HEK293 (cell line): ENCODE measurements at regions not wholly inside any gene's neighbourhood (a gene's known extent, or its start where the extent isn't known, plus 50 kb on each side); places are given as distances from the start of the nearest gene placed in this dataset.

ENCODE experiments used
- CTCF ChIA-PET: fragments of 350-600 bp; formaldehyde crosslinking; extraction: SDS; loops from one replicate; lab custom pipeline; 2021; ENCODE audit warnings: antibody characterized with exemption; lab: Yijun Ruan, JAX
- POLR2A ChIA-PET: fragments of 300-600 bp; formaldehyde crosslinking; extraction: SDS; loops from one replicate; lab custom pipeline; 2020; ENCODE audit warnings: antibody characterized with exemption, inconsistent platforms; lab: Yijun Ruan, JAX
- H3K27ac ChIP-seq: fragments of 200-500 bp; sonication (Bioruptor generic); 2 replicates; pipeline ENCODE4 v1.5.1; 2014; ENCODE audit warnings: low read depth, low read length, control low read depth, inconsistent platforms; ENCODE audit errors: extremely low read depth
- H3K36me3 ChIP-seq, 2 experiments: fragments of 200-500 bp in 1 of 2; sonication (Bioruptor generic) in 1 of 2; 1 replicate in 1 of 2; 2 replicates in 1 of 2; pipeline ENCODE4 v1.5.1; 2014 to 2017; ENCODE audit warnings: inconsistent platforms in 2 of 2, low read length in 2 of 2; ENCODE audit not compliant: control insufficient read depth in 2 of 2, insufficient read depth in 1 of 2
- H3K4me1 ChIP-seq: fragments of 200-500 bp; sonication (Bioruptor generic); 2 replicates; pipeline ENCODE4 v1.5.1; 2014; ENCODE audit warnings: mild to moderate bottlenecking, low read length, inconsistent platforms; ENCODE audit not compliant: control insufficient read depth, insufficient read depth
- H3K4me3 ChIP-seq: 2 replicates; pipeline ENCODE4 v1.5.1; 2011; ENCODE audit warnings: low read depth, mild to moderate bottlenecking, control low read depth, low read length, moderate library complexity
- H3K9me3 ChIP-seq: fragments of 200-500 bp; sonication (Bioruptor generic); 2 replicates; pipeline ENCODE4 v1.5.1; 2014; ENCODE audit warnings: low read depth, low read length, inconsistent platforms; ENCODE audit not compliant: control insufficient read depth, insufficient read depth
- IKZF3 ChIP-seq: fragments of 450-650 bp; IDR thresholded peaks from 2 replicates; pipeline ENCODE4 v1.5.0; 2018; ENCODE audit warnings: missing biosample characterization, mild to moderate bottlenecking, missing genetic modification characterization, moderate library complexity
- KLF10 ChIP-seq: fragments of 450-650 bp; IDR thresholded peaks from 2 replicates; pipeline ENCODE4 v1.5.1; 2018; ENCODE audit warnings: missing biosample characterization, mild to moderate bottlenecking, missing genetic modification characterization
- SCRT2 ChIP-seq: fragments of 450-650 bp; formaldehyde crosslinking; IDR thresholded peaks from 2 replicates; pipeline ENCODE4 v1.5.1; 2016; ENCODE audit warnings: missing biosample characterization, missing genetic modification characterization
- WT1 ChIP-seq: fragments of 450-650 bp; formaldehyde crosslinking; IDR thresholded peaks from 2 replicates; pipeline ENCODE4 v1.5.1; 2016; ENCODE audit warnings: missing biosample characterization, missing genetic modification characterization
- YY2 ChIP-seq: fragments of 450-650 bp; formaldehyde crosslinking; IDR thresholded peaks from 2 replicates; pipeline ENCODE4 v1.5.1; 2016; ENCODE audit warnings: missing biosample characterization, missing genetic modification characterization
- ZBTB11 ChIP-seq: fragments of 450-650 bp; formaldehyde crosslinking; conservative IDR thresholded peaks from 2 replicates; pipeline ENCODE4 v1.5.1; 2016; ENCODE audit warnings: low read depth, missing biosample characterization, missing genetic modification characterization
- ZBTB49 ChIP-seq: fragments of 450-650 bp; formaldehyde crosslinking; IDR thresholded peaks from 2 replicates; pipeline ENCODE4 v1.5.1; 2016; ENCODE audit warnings: missing biosample characterization, missing genetic modification characterization, low read depth
- ZNF133 ChIP-seq: fragments of 450-650 bp; formaldehyde crosslinking; IDR thresholded peaks from 2 replicates; pipeline ENCODE4 v1.5.1; 2016; ENCODE audit warnings: missing biosample characterization, missing genetic modification characterization
- ZNF146 ChIP-seq: fragments of 450-650 bp; formaldehyde crosslinking; IDR thresholded peaks from 2 replicates; pipeline ENCODE4 v1.5.1; 2016; ENCODE audit warnings: missing biosample characterization, missing genetic modification characterization
- ZNF16 ChIP-seq: fragments of 450-650 bp; formaldehyde crosslinking; IDR thresholded peaks from 2 replicates; pipeline ENCODE4 v1.5.1; 2016; ENCODE audit warnings: low read depth, missing biosample characterization, missing genetic modification characterization
- ZNF18 ChIP-seq: fragments of 450-650 bp; formaldehyde crosslinking; IDR thresholded peaks from 2 replicates; pipeline ENCODE4 v1.5.1; 2016; ENCODE audit warnings: missing biosample characterization, missing genetic modification characterization
- ZNF274 ChIP-seq, 2 experiments: fragments of 200-500 bp in 1 of 2; fragments of 450-650 bp in 1 of 2; sonication (Bioruptor generic) in 1 of 2; formaldehyde crosslinking in 1 of 2; IDR thresholded peaks; 2 replicates each; pipeline versions ENCODE4 v1.5.1 to v1.6.1; 2014 to 2016; ENCODE audit warnings: borderline replicate concordance in 1 of 2, inconsistent platforms in 1 of 2, low read length in 1 of 2, missing biosample characterization in 1 of 2, missing genetic modification characterization in 1 of 2
- ZNF324 ChIP-seq: fragments of 450-650 bp; formaldehyde crosslinking; IDR thresholded peaks from 2 replicates; pipeline ENCODE4 v1.5.1; 2016; ENCODE audit warnings: missing biosample characterization, missing genetic modification characterization
- ZNF354C ChIP-seq: fragments of 450-650 bp; formaldehyde crosslinking; IDR thresholded peaks from 2 replicates; pipeline ENCODE4 v1.5.1; 2016; ENCODE audit warnings: missing biosample characterization, missing genetic modification characterization, low read depth, borderline replicate concordance
- ZNF544 ChIP-seq: fragments of 450-650 bp; formaldehyde crosslinking; IDR thresholded peaks from 2 replicates; pipeline ENCODE4 v1.5.0; 2017; ENCODE audit warnings: missing biosample characterization, missing genetic modification characterization
- ZNF560 ChIP-seq: fragments of 450-650 bp; formaldehyde crosslinking; IDR thresholded peaks from 2 replicates; pipeline ENCODE4 v1.5.1; 2017; ENCODE audit warnings: missing biosample characterization, missing genetic modification characterization, borderline replicate concordance
- ZNF561 ChIP-seq: fragments of 450-650 bp; IDR thresholded peaks from 2 replicates; pipeline ENCODE4 v1.5.1; 2018; ENCODE audit warnings: missing biosample characterization, missing genetic modification characterization, borderline replicate concordance
- ZNF596 ChIP-seq: fragments of 450-650 bp; IDR thresholded peaks from 2 replicates; pipeline ENCODE4 v1.5.0; 2018; ENCODE audit warnings: missing biosample characterization, mild to moderate bottlenecking, missing genetic modification characterization, moderate library complexity
- ZNF610 ChIP-seq: fragments of 450-650 bp; formaldehyde crosslinking; IDR thresholded peaks from 2 replicates; pipeline ENCODE4 v1.5.1; 2016; ENCODE audit warnings: missing biosample characterization, missing genetic modification characterization, borderline replicate concordance
- ZNF664 ChIP-seq: fragments of 450-650 bp; formaldehyde crosslinking; IDR thresholded peaks from 2 replicates; pipeline ENCODE4 v1.5.1; 2016; ENCODE audit warnings: missing biosample characterization, missing genetic modification characterization
- ZNF776 ChIP-seq: fragments of 450-650 bp; formaldehyde crosslinking; IDR thresholded peaks from 2 replicates; pipeline ENCODE4 v1.5.0; 2017; ENCODE audit warnings: missing biosample characterization, missing genetic modification characterization, borderline replicate concordance
- ZNF777 ChIP-seq: fragments of 450-650 bp; formaldehyde crosslinking; IDR thresholded peaks from 2 replicates; pipeline ENCODE4 v1.5.1; 2017; ENCODE audit warnings: missing biosample characterization, missing genetic modification characterization, borderline replicate concordance
- ZNF837 ChIP-seq: fragments of 450-650 bp; formaldehyde crosslinking; IDR thresholded peaks from 2 replicates; pipeline ENCODE4 v1.5.1; 2016; ENCODE audit warnings: missing biosample characterization, missing genetic modification characterization
- ZSCAN23 ChIP-seq: fragments of 450-650 bp; formaldehyde crosslinking; IDR thresholded peaks from 2 replicates; pipeline ENCODE4 v1.5.1; 2016; ENCODE audit warnings: missing biosample characterization, missing genetic modification characterization
- TF ChIP-seq, protein P1 (sequence below): fragments of 450-650 bp; formaldehyde crosslinking; IDR thresholded peaks from 2 replicates; pipeline ENCODE4 v1.5.1; 2017; ENCODE audit warnings: missing biosample characterization, missing genetic modification characterization
- TF ChIP-seq, protein P2 (sequence below): fragments of 450-650 bp; formaldehyde crosslinking; IDR thresholded peaks from 2 replicates; pipeline ENCODE4 v1.5.1; 2016; ENCODE audit warnings: missing biosample characterization, missing genetic modification characterization

- H3K9me3 ChIP-seq: no peaks in the 10 kb centered on the region
- H3K27ac ChIP-seq: no peak overlapping the region
- H3K4me3 ChIP-seq: no peak overlapping the region
- ChIA-PET CTCF (no interaction called here), POLR2A (no interaction called here)
- TF ChIP-seq ZSCAN23: no peak
- no peak for TF ChIP-seq ZNF146 (tag by site-specific recombination)
- no peak for TF ChIP-seq ZNF324 (tag by site-specific recombination)
- no peak for TF ChIP-seq ZNF776 (tag by site-specific recombination)
- no peak for TF ChIP-seq WT1
- no peak for TF ChIP-seq ZNF837 (tag by site-specific recombination)
- TF ChIP-seq ZBTB11 (tag by site-specific recombination): no peak
- no peak for TF ChIP-seq YY2
- TF ChIP-seq ZNF560: no peak
- TF ChIP-seq ZNF274 (IDR thresholded peaks at IDR 0.05; ENCODE audit: low read length): no peak
- no peak for TF ChIP-seq ZNF274 (tag by site-specific recombination; IDR thresholded peaks at IDR 0.05; ENCODE audit: borderline replicate concordance)
- TF ChIP-seq ZNF16 (tag by site-specific recombination): no peak
- TF ChIP-seq KLF10: no peak
- no peak for TF ChIP-seq ZNF354C (tag by site-specific recombination)
- no peak for TF ChIP-seq ZNF777 (tag by site-specific recombination)
- TF ChIP-seq ZNF610 (tag by site-specific recombination): no peak
- TF ChIP-seq, protein P1, sequence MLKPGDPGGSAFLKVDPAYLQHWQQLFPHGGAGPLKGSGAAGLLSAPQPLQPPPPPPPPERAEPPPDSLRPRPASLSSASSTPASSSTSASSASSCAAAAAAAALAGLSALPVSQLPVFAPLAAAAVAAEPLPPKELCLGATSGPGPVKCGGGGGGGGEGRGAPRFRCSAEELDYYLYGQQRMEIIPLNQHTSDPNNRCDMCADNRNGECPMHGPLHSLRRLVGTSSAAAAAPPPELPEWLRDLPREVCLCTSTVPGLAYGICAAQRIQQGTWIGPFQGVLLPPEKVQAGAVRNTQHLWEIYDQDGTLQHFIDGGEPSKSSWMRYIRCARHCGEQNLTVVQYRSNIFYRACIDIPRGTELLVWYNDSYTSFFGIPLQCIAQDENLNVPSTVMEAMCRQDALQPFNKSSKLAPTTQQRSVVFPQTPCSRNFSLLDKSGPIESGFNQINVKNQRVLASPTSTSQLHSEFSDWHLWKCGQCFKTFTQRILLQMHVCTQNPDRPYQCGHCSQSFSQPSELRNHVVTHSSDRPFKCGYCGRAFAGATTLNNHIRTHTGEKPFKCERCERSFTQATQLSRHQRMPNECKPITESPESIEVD (tag by site-specific recombination): no peak
- no peak for TF ChIP-seq IKZF3 (tag by site-specific recombination)
- no peak for TF ChIP-seq ZNF18
- TF ChIP-seq ZNF544 (tag by site-specific recombination): no peak
- H3K36me3 ChIP-seq: no peaks in the 10 kb centered on the region
- no peaks in the 10 kb centered on the region for H3K4me1 ChIP-seq
Observed at GRCh38 chr7:125357676-125358455, 428.2 kb upstream of the POT1 start.

GRCh38 chr7:125355899-125356298 is 426.3 kb upstream of the POT1 start:
- Histone ChIP-seq H3K9me3 (no peaks in the 10 kb centered on the region), H3K36me3 (no peaks in the 10 kb centered on the region), H3K27ac (no peak overlapping the region), H3K4me3 (no peak overlapping the region), H3K4me1 (no peaks in the 10 kb centered on the region)
- POLR2A ChIA-PET: no interaction called here
- CTCF ChIA-PET: no interaction called here
- TF ChIP-seq SCRT2 (tag by site-specific recombination): no peak
- no peak for TF ChIP-seq ZNF664 (tag by site-specific recombination)
- no peak for TF ChIP-seq ZNF133 (tag by site-specific recombination)
- TF ChIP-seq, protein P2, sequence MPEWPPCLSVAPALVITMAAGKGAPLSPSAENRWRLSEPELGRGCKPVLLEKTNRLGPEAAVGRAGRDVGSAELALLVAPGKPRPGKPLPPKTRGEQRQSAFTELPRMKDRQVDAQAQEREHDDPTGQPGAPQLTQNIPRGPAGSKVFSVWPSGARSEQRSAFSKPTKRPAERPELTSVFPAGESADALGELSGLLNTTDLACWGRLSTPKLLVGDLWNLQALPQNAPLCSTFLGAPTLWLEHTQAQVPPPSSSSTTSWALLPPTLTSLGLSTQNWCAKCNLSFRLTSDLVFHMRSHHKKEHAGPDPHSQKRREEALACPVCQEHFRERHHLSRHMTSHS (tag by site-specific recombination): no peak
- TF ChIP-seq ZBTB49: no peak
- TF ChIP-seq ZNF561 (tag by site-specific recombination): no peak
- TF ChIP-seq ZNF596 (tag by site-specific recombination): no peak
